ENCODE measurements at regions not wholly inside any gene's neighbourhood (a gene's known extent, or its start where the extent isn't known, plus 50 kb on each side); places are given as distances from the start of the nearest gene placed in this dataset.
"Not testable (repeated sequence)": the region's sequence is repeated elsewhere in the genome, so short reads cannot be mapped to it uniquely, and the experiment has no call there.

GRCh38 chr10:65670596-65670995, 1255.2 kb upstream of the LRRTM3 start:
- not testable (repeated sequence) for TF ChIP-seq EZH2 (IDR thresholded peaks at IDR 0.05; ENCODE audit: borderline replicate concordance, low read length); CTCF (IDR thresholded peaks at IDR 0.05; ENCODE audit: low read length)
